LNCAP (cell line): ENCODE measurements at regions not wholly inside any gene's neighbourhood (a gene's known extent, or its start where the extent isn't known, plus 50 kb on each side); places are given as distances from the start of the nearest gene placed in this dataset.

Experiments
- CTCF ChIP-seq: fragments of 450-650 bp; IDR thresholded peaks from 2 replicates; pipeline ENCODE4 v1.5.1; 2017; ENCODE audit warnings: mild to moderate bottlenecking

- TF ChIP-seq CTCF = no peak
These were observed 303.4 kb upstream of the C1orf174 start for GRCh38 chr1:4203501-4203900.

GRCh38 chr1:4207183-4207582 lies 307.1 kb upstream of the C1orf174 start:
- TF ChIP-seq CTCF = no peak

DNA sequence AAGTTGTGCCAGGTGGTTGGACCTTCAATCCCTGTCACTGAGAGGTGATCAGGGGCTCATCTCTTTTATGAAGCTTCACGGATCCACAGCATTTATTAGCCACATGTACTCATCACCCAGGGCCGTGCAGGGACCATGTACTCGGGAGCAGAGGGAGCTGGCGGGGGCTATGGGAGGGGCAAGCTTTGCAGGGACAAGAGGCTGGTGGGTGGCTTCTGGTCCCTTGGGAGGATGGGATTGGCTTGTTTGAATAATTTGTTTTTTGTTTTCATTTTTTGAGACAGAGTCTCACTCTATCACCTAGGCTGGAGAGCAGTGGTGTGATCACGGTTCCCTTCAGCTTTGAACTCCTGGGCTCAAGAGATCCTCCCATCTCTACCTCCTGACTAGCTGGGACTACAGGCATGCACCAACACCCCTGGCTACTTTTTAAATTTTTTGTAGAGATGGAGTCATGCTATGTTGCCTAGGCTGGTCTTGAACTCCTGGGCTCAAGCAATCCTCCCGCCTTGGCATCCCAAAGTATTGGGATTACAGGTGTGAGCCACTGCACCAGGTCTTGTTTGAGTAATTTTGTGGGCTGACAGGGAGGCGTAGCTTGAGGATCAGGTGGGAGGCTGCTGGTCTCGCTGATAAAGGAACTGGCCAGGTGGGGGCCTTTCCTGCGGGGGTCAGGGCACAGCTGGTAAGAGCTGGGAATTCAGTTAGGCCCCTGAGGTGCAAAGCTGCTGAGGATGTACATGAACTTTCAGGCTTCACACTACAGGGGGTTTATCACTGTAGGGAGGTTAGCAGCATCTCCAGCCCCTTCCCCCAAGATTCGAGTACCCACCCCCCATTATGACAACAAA lies 308.0 kb upstream of the C1orf174 start:
- no peak for TF ChIP-seq CTCF

GRCh38 chr1:4210043-4210442 lies 310.0 kb upstream of the C1orf174 start:
- no peak for TF ChIP-seq CTCF

DNA sequence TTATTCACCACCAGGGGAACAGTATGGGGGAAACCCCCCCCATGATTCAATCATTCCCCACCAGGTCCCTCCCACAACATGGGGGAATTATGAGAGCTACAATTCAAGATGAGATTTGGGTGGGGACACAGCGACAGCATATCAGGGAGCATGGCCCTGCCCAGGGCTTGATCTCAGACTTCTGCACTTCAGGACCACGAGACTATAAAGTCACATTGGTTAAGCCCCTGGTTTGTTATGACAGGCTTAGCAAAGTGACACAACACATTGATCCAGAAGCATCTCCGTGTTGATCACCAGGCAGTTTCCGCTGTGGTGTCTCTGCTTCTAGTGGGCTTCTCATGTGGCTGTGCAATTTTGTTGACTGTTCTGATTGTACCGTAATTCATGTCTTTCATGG lies 312.7 kb upstream of the C1orf174 start:
- no peak for TF ChIP-seq CTCF

GRCh38 chr1:4213366-4213973 lies 313.4 kb upstream of the C1orf174 start:
- TF ChIP-seq CTCF = no peak

DNA sequence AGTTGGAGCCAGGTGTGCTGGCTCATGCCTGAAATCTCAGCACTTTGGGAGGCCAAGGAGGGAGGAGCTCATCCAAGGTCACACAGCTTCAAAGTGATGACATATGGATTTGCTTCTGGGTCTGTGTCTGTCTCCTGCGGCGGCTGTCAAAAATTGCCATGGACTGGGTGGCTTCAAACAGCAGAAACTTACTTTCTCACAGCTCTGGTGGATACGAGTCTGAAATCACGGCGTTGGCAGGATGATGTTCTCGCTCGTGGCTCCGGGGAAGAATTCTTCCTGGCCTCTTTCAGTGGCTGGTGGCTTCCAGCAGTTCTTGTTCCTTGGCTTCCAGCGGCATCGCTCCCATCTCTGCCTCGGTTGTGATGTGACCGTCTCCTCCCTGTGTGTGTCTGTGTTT lies 314.8 kb upstream of the C1orf174 start:
- TF ChIP-seq CTCF = no peak
